Left ventricle myocardium inferior (tissue), 1 donor: ENCODE measurements at regions not wholly inside any gene's neighbourhood (a gene's known extent, or its start where the extent isn't known, plus 50 kb on each side); places are given as distances from the start of the nearest gene placed in this dataset.

Source experiments
- DNase-seq: peaks from one replicate; pipeline ENCODE4 v3.0.0-alpha.2; 2020
- H3K27ac ChIP-seq: fragments of 200-600 bp; replicated peaks from 2 replicates; pipeline ENCODE4 v1.8.0; 2021
- H3K27me3 ChIP-seq: fragments of 200-600 bp; 2 replicates; pipeline ENCODE4 v1.8.0; 2021; ENCODE audit warnings: low read depth
- H3K36me3 ChIP-seq: fragments of 200-600 bp; 2 replicates; pipeline ENCODE4 v1.8.0; 2021
- H3K4me1 ChIP-seq: fragments of 200-600 bp; 2 replicates; pipeline ENCODE4 v1.8.0; 2021
- H3K4me3 ChIP-seq: fragments of 200-600 bp; 2 replicates; pipeline ENCODE4 v1.8.0; 2021; ENCODE audit warnings: mild to moderate bottlenecking, moderate library complexity
- H3K9me3 ChIP-seq: fragments of 200-600 bp; replicated peaks from 2 replicates; pipeline ENCODE4 v1.8.0; 2021
- intact Hi-C: fragments of 100-400 bp; cut with micrococcal nuclease; formaldehyde crosslinking; loops from one replicate; pipeline ENCODE4 v1.11.0; 2022
- TF ChIP-seq, protein P1 (sequence below): fragments of 200-600 bp; IDR thresholded peaks from 2 replicates; pipeline ENCODE4 v1.8.0; 2021; ENCODE audit warnings: antibody characterized with exemption, mild to moderate bottlenecking, borderline replicate concordance
- donor health status: DM: no; HTN: yes; CAD: no; lungs with severe emphysema.

DNA sequence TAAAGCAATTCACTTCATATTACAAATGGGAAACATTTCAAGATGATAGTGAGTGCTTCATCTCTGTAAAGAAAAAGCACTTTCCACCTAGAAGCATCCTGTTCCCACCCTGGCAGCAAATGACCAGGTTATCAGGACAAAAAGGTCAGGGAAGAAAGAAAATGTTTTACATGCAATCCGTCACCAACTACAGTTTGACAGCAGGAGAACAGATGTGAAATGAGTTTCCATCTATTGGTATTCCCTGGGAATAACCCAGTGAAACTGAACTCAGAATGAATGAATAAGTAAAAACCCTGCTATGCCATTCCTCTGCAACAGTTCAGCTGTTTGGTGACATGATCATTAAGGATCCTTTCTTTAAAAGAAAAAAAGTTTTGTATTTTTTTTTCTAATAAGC is 67.6 kb downstream of the HTR1A start:
- DNase-seq, result no peak
- Histone ChIP-seq H3K27ac (no peak overlapping the region), H3K9me3 (no peaks in the 10 kb centered on the region), H3K4me1 (no peaks in the 10 kb centered on the region), H3K36me3 (no peaks in the 10 kb centered on the region), H3K27me3 (no peaks in the 10 kb centered on the region), H3K4me3 (no peak overlapping the region)
- intact Hi-C loops, result no loop called here
- TF ChIP-seq, protein P1, sequence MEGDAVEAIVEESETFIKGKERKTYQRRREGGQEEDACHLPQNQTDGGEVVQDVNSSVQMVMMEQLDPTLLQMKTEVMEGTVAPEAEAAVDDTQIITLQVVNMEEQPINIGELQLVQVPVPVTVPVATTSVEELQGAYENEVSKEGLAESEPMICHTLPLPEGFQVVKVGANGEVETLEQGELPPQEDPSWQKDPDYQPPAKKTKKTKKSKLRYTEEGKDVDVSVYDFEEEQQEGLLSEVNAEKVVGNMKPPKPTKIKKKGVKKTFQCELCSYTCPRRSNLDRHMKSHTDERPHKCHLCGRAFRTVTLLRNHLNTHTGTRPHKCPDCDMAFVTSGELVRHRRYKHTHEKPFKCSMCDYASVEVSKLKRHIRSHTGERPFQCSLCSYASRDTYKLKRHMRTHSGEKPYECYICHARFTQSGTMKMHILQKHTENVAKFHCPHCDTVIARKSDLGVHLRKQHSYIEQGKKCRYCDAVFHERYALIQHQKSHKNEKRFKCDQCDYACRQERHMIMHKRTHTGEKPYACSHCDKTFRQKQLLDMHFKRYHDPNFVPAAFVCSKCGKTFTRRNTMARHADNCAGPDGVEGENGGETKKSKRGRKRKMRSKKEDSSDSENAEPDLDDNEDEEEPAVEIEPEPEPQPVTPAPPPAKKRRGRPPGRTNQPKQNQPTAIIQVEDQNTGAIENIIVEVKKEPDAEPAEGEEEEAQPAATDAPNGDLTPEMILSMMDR, result no peak

DNA sequence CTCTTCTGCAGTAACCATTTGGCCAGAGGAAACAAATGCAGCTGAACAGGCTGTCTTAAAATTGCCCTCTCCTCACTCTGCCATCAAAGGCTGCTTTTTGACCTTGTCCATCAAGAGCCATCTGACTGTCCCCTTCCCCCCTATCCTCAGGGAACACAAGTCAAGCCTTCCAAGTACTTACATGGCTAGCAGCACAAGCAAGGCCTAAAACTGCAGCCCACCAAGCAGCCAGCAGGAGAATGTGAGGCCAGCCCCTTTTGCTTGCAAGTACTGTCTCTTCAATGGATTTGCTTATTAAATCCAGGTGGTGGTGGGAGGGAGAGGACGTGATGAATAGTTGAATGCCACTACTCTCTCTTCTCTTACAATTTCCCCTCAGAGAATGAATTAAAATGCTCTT is 83.5 kb downstream of the HTR1A start:
- H3K9me3 ChIP-seq, result no peaks in the 10 kb centered on the region
- no peaks in the 10 kb centered on the region for H3K36me3 ChIP-seq
- H3K4me3 ChIP-seq, result no peak overlapping the region
- TF ChIP-seq, protein P1, result no peak
- intact Hi-C loops, result no loop called here
- no peaks in the 10 kb centered on the region for H3K4me1 ChIP-seq
- no peak for DNase-seq
- no peaks in the 10 kb centered on the region for H3K27me3 ChIP-seq
- H3K27ac ChIP-seq, result no peak overlapping the region

DNA sequence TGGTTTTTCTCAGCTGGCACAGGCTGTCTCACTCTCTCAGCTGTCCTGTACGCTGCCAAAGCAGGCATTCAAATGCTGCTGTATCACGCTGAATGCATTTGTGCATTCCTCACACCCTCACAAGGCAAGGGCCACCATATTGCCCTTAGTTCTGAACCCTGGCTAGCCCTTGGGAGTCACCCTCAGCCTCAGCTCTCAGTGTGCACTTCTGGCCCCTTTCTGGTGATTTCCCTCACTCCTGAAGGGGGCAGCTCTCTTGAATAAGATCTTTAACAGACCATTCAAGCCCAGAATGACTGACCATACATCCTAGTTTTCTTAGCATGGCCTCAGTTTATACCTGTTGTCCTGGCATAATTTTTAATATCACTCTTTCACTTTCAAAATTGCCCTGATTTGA is 84.3 kb downstream of the HTR1A start:
- intact Hi-C loops, result no loop called here
- TF ChIP-seq, protein P1, result no peak
- Histone ChIP-seq H3K9me3 (no peaks in the 10 kb centered on the region), H3K36me3 (no peaks in the 10 kb centered on the region), H3K4me3 (no peak overlapping the region), H3K27me3 (no peaks in the 10 kb centered on the region), H3K27ac (no peak overlapping the region), H3K4me1 (no peaks in the 10 kb centered on the region)
- no peak for DNase-seq

DNA sequence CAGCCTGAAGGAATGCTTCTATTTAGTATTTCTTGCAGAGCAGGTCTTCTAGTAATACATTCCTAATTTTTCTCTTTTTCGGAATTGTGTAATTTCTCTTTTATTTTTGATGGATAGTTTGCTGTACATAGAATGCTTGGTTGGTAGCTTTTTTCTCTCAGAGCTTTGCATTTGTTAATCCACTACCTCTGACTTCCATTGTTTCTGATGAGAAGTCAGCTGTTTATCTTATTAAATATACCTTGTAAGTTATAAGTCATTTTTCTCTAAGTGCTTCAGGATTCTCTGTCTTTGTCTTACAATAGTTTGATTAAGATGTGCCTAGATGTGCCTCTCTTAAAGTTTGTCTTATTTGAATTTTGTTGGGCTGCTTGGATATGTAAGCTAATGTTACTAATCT is 101.9 kb downstream of the HTR1A start:
- DNase-seq, result no peak
- no peaks in the 10 kb centered on the region for H3K27me3 ChIP-seq
- no peak overlapping the region for H3K27ac ChIP-seq
- TF ChIP-seq, protein P1, result no peak
- intact Hi-C loops, result no loop called here
- H3K4me1 ChIP-seq, result no peaks in the 10 kb centered on the region
- H3K4me3 ChIP-seq, result no peak overlapping the region
- no peaks in the 10 kb centered on the region for H3K36me3 ChIP-seq
- H3K9me3 ChIP-seq, result peaks cover 43% of the 10 kb centered on the region

DNA sequence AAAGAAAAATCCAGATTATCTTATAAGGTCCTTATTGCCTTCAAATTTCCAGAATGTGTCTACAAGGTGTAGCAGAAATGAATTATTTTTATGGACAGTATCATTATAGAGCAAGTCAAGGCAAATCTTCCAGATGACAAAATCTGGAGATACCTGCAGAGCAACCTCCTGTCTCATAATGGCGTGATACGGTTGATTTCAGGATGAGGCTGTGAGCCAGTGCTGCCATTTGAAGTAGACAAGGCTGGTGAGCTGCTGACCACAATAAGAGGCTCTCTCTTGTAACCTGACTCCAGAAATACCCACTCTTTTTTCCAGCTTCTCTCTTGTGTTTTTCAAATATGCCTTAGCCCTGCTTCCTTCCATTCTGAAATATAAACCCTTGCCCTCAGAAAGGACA is 108.2 kb downstream of the HTR1A start:
- H3K36me3 ChIP-seq, result no peaks in the 10 kb centered on the region
- TF ChIP-seq, protein P1, result no peak
- DNase-seq, result no peak
- no peak overlapping the region for H3K27ac ChIP-seq
- no peaks in the 10 kb centered on the region for H3K27me3 ChIP-seq
- intact Hi-C loops, result no loop called here
- no peaks in the 10 kb centered on the region for H3K4me1 ChIP-seq
- H3K4me3 ChIP-seq, result no peak overlapping the region
- peaks cover 8% of the 10 kb centered on the region for H3K9me3 ChIP-seq

DNA sequence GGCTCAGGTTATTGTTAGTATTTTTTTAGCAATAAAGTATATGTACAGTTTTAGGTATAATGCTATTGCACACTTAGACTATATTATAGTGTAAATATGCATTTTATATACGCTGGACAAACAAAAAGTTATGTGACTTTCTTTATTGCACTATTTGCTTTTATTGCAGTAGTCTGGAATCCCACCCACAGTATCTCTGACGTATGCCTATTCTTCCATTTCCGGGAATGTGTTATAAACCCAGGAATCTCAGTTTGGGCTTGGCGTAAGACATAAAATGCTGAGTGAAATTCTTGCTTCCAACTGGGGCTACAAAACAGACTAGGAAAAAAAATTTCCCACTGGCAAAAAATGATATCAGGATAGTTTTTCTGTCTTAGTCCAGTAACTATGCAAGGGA is 119.1 kb downstream of the HTR1A start:
- DNase-seq, result no peak
- no peaks in the 10 kb centered on the region for H3K4me1 ChIP-seq
- no peak overlapping the region for H3K4me3 ChIP-seq
- no peaks in the 10 kb centered on the region for H3K27me3 ChIP-seq
- no peaks in the 10 kb centered on the region for H3K36me3 ChIP-seq
- intact Hi-C loops, result no loop called here
- no peak overlapping the region for H3K27ac ChIP-seq
- TF ChIP-seq, protein P1, result no peak
- H3K9me3 ChIP-seq, result no peaks in the 10 kb centered on the region
